LNCAP (cell line): ENCODE measurements at regions not wholly inside any gene's neighbourhood (a gene's known extent, or its start where the extent isn't known, plus 50 kb on each side); places are given as distances from the start of the nearest gene placed in this dataset.

Experiments
- CTCF ChIP-seq: fragments of 450-650 bp; IDR thresholded peaks from 2 replicates; pipeline ENCODE4 v1.5.1; 2017; ENCODE audit warnings: mild to moderate bottlenecking

DNA sequence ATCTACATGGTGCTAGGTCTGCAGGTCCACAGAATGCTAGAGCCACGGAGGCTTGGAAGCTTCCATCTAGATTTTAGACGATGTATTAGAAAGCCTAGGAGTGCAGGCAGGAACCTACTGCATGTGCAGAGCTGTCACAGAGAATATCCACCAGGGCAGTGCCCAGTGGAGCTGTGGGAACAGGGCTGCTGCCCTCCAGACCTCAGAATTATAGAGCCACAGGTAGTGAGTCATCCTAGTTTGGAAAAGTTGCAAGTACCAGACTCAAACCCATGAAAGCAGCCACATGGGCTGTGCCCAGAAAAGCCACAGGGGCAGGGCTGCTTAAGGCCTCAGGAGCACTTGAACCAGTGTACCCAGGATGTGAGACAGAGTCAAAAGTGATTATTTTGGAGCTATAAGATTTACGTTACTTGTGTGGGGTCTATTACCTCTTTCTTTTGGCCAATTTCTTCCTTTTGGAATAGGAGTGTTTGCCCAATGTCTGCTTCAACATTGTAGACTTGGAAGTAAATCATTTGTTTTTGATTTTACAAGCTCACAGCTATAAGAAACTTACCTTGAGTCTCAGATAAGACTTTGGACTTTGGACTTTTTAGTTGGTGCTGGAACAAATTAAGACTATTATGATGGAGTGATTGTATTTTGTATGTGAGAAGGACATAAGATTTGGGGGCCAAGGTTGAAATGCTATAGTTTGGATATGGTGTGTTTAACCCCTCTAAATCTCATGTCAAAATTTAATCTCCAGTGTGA lies 143.5 kb upstream of the CHRDL1 start:
- TF ChIP-seq CTCF = no peak

GRCh38 chrX:110924871-110925270 lies 129.3 kb upstream of the CHRDL1 start:
- no peak for TF ChIP-seq CTCF

DNA sequence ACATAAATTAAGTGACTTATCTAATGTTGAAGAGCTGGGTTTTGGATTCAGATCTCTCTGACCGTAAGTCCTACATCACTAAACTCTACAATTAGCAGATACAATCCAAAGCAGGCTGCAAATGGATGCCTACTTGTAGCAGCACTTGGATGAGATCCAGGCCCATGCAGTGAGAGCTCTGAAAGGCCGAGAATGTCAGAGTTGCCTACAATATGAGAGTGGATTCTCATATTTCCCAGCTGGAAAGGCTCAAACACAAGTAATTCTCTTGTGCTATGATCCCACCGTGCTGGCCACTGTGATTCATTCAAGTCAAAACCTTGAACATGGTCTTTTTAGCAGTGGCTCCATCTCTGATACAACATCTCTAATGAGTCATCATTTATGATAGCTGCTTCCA lies 125.4 kb upstream of the CHRDL1 start:
- no peak for TF ChIP-seq CTCF

DNA sequence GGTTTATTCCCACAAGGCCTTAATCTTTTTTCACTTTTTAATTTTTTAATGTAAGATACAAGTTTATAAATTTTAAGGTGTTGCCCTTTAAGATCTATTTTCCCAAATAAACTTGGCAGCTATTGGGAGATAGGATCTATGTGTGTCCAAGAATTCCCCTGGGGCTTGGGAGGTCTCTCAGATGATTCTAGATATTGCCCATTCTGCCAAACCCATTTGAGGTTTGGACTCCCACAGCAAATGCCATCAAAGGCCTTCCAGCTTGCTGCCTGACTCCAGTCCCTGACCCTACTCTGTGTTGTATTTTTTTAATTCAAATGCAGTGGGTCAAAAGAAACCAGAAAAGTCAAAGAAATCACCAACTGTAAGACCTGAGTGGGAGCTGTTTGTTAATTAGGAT lies 120.0 kb upstream of the CHRDL1 start:
- no peak for TF ChIP-seq CTCF

DNA sequence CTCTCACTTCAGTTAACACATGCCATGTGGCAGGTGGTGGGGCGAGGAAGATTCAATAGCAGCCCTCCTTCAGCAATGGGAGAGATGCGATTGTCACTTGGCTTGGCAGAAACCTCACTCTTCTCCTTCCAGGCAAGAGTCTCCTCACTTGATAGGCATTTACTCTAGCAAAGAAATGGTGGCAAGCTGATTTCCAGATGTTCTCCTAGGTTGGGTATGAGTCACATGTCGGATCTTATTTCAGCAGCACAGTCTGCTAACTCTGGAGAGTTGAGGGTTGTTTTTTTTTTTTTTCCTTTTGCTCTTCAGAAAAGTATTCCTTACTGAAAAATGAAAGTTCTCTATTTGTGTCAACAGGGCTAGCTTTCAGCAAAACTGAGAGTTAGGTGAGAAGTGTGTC lies 119.5 kb upstream of the CHRDL1 start:
- no peak for TF ChIP-seq CTCF

DNA sequence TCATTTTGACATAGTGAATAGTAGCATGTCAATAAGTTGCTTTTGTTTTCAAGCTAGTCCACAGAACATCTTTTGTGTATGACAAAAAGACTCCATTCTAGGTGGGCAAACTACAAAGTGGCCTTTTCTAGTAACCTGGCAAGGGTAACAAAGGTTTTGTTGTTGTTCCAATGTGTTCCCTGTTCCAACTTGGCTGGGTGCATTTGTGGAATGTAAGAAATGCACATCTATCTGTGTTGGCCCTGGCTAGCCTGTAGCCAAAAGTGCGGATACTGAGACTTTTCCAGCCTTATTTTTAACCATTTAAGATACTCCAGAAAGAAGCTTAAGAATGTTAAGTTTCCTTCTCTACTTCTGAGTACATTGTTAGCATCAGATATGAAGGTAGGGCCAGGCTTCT lies 118.7 kb upstream of the CHRDL1 start:
- no peak for TF ChIP-seq CTCF

DNA sequence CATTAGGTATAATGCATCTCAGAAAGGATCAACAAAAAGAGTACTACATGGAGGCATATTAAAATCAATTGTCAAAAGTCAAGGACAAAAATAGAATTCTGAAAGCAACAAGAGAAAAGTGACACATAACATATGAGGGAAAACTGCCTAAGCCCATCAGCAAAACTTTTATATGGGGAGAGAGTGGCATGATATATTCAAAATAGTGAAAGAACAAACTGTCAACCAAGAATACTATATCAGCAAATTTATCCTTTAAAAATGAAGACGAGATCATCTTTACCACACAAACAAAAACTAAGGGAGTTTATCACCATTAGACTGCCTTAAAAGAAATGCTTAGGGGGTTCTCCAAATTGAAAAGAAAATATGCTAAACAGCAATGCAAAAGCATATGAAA lies 86.4 kb upstream of the CHRDL1 start:
- no peak for TF ChIP-seq CTCF

- no peak for TF ChIP-seq CTCF
Observed at GRCh38 chrX:110877326-110877725, 81.7 kb upstream of the CHRDL1 start.
